Activated T-cell treated with anti-CD3 and anti-CD28 coated beads, Interleukin-2, amount 50 U/mL, for 4 hours (primary cell): ENCODE measurements at regions not wholly inside any gene's neighbourhood (a gene's known extent, or its start where the extent isn't known, plus 50 kb on each side); places are given as distances from the start of the nearest gene placed in this dataset.
"Not testable (repeated sequence)": the region's sequence is repeated elsewhere in the genome, so short reads cannot be mapped to it uniquely, and the experiment has no call there.

Experiments
- ATAC-seq, 2 donors: fragments of 200-7000 bp; cut with Tn5 transposase; one replicate each; pipeline ENCODE4 v1.10.0; 2021
- DNase-seq: peaks from one replicate; pipeline ENCODE4 v3.0.0-alpha.2; 2020
- H3K27me3 Mint-ChIP-seq: one replicate; pipeline ENCODE4 v1.8.0; 2021; ENCODE audit warnings: low read depth, mixed read lengths
- H3K36me3 Mint-ChIP-seq: one replicate; pipeline ENCODE4 v1.8.0; 2022; ENCODE audit warnings: mixed read lengths; ENCODE audit not compliant: insufficient read depth
- H3K4me1 Mint-ChIP-seq: one replicate; pipeline ENCODE4 v1.8.0; 2021; ENCODE audit warnings: low read depth, mixed read lengths
- H3K4me3 Mint-ChIP-seq: one replicate; pipeline ENCODE4 v1.8.0; 2021; ENCODE audit warnings: mild to moderate bottlenecking, moderate library complexity, mixed read lengths
- H3K9me3 Mint-ChIP-seq: one replicate; pipeline ENCODE4 v1.8.0; 2021; ENCODE audit warnings: mixed read lengths

DNA sequence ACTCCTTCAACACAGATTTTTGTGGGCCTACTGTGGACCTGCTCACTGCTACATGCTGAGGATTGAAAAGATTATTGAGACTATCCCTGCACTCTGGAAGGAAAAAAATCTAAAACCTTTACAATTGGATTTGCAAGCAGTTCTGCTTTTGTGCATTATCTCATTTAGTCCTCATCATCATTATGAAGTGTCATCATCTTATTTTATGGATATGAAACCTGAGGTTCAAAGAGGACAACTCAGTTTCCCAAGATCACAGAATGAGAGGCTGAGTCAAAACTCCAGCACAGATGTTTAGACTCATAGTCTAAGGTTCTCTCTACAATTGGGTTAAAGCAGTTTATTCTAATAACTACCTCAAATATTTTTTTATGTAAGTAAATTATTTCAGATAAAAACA lies 160.2 kb upstream of the MARCKS start:
- Mint-ChIP-seq H3K9me3 (no peaks in the 10 kb centered on the region), H3K27me3 (no peaks in the 10 kb centered on the region), H3K36me3 (no peaks in the 10 kb centered on the region), H3K4me3 (no peak overlapping the region), H3K4me1 (no peaks in the 10 kb centered on the region)
- no peak for DNase-seq
- ATAC-seq = no peak

DNA sequence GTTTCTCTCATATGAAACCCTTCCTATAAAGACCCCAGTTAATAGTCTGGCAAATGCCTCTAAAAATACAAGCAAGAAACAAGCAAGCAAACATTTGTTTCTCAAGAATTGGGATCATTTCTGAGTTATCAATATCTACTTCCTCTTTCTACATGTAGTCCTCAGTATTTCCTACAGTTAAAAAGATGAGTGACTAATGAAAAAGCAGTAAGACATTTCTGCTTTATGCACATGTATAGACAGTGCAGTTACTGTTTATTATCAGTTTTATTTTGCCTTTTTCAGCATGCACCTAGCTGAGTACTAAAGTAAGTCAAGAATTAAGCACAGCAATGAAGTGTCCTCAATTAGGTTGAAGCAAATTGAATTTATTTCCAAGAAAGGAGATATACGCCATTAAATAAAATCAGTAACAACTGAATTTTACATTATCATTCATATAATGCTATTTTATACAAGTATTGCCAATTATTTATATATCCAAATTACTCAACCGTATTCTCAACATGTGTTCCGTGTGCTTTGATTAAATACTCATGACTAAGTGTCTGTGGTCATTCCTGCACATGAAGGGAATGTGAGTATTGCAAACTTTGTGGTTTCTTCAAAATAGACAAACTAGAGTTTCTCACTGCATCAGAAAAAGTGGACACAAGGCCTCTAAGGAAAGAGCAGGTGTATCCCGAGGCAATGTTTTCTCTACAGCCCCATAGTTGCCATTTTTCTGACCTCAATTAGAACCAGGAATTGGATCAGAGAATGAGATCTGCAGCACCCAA lies 159.3 kb upstream of the MARCKS start:
- no peak for ATAC-seq
- no peak overlapping the region for H3K4me3 Mint-ChIP-seq
- no peaks in the 10 kb centered on the region for H3K36me3 Mint-ChIP-seq
- no peak for DNase-seq
- H3K4me1 Mint-ChIP-seq = no peaks in the 10 kb centered on the region
- no peaks in the 10 kb centered on the region for H3K27me3 Mint-ChIP-seq
- H3K9me3 Mint-ChIP-seq = no peaks in the 10 kb centered on the region

DNA sequence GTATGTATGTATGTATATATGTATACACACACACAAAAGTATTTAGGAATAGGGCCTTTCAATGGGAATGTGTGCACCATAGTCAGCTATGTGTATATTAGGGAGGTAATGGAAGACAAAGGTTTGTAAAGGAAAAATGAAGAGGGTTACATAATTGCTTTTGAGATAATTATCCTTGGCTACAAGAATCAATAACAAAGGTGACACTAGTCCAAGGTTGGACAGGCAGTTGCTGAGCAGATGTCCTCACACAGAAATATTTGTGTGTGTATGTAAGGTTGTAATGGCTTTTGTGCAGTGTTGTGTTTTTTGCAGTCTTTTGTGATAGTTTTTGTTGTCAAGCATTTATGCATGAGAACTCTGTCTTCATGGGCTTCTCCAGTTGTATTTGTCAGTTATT lies 157.9 kb upstream of the MARCKS start:
- Mint-ChIP-seq H3K9me3 (no peaks in the 10 kb centered on the region), H3K36me3 (no peaks in the 10 kb centered on the region), H3K27me3 (no peaks in the 10 kb centered on the region), H3K4me1 (no peaks in the 10 kb centered on the region), H3K4me3 (no peak overlapping the region)
- ATAC-seq (no peak), DNase-seq (no peak)

DNA sequence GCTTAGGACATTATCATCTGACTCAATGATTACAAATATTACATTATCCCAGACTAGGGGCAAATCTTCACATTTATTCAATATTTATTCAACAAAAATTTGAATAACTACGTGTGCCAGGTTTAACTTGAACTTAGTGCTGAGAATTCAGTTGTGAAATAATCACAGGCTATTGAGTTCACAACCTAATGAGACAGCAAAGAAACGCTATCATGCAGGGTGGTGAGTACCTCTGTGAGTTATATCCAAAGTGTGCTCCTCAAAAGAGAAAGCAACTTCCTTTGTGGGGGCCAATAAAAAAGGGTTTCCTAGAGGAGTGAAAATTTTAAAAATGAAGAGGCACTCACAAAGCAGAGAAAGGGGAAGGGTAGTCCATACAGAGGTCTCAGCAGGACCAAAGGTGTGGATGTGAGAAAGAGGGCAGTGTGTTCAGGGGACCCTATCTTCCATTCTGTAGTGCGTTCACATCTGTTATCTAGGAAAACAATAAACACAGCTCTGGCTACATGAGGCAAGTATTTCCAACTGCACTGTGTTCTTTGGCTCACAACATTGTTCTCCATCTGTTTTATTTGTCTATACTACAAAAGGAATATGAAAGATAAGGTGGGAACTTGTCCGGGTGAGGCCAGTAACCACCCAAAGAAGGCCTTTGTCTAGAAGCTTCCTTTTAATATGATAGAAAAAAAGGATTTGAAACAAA lies 155.4 kb upstream of the MARCKS start:
- Mint-ChIP-seq H3K4me1 (no peaks in the 10 kb centered on the region), H3K36me3 (no peaks in the 10 kb centered on the region), H3K9me3 (no peaks in the 10 kb centered on the region), H3K4me3 (no peak overlapping the region), H3K27me3 (no peaks in the 10 kb centered on the region)
- ATAC-seq (no peak), DNase-seq (no peak)

DNA sequence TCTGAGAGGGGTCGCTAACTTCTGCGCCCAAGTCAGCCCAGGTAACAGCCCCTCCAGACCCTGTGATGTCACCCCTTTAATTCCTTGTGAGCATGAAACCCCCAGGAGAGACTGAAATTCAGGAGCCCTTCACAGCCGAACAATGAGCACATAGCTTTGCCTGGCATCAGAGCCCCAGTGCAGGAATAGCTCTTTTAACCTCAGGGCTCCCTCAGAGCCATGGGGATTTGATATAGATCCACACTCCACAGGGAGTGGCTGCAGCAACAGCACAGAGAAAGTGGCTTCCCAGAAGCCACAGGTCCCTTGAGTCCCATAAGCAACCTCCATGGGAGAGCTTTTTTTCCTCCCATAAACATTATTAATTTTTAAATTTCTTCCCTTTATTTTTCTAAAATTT lies 150.0 kb upstream of the MARCKS start:
- no peaks in the 10 kb centered on the region for H3K4me1 Mint-ChIP-seq
- H3K4me3 Mint-ChIP-seq = no peak overlapping the region

DNA sequence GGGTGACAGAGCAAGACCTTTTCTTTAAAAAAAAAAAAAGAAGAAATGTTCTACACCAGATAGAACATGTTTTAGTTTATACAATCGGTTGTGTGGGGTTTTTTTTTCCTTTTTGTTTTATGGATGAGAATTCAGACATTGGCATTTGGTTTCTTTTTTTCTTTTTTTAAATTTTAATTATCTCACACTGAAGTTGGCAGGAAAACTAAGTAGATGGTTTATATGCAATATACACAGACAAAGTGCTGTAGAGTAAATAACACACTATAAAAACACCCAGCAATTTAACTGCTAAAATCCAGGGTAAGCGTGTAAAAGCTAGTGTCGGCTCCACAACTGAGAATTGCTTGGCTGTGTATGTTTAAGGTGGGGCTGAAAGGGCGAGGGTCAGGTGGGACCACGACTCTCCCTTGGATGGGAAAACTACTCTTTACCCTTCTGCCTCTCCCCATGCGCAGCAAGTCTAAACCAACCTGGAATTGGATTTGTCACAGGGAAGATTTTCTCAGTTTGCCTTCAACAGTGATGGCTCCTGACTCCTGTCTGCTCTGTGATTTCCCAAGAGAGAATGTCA lies 147.1 kb upstream of the MARCKS start:
- Mint-ChIP-seq H3K9me3 (no peaks in the 10 kb centered on the region), H3K36me3 (no peaks in the 10 kb centered on the region), H3K4me1 (no peaks in the 10 kb centered on the region), H3K4me3 (no peak overlapping the region), H3K27me3 (no peaks in the 10 kb centered on the region)
- no peak for ATAC-seq
- DNase-seq = no peak

More for the DNA sequence above, 150.0 kb upstream of the MARCKS start:
- Mint-ChIP-seq H3K27me3 (no peaks in the 10 kb centered on the region), H3K36me3 (no peaks in the 10 kb centered on the region), H3K9me3 (no peaks in the 10 kb centered on the region)
- no peak for ATAC-seq
- no peak for DNase-seq

DNA sequence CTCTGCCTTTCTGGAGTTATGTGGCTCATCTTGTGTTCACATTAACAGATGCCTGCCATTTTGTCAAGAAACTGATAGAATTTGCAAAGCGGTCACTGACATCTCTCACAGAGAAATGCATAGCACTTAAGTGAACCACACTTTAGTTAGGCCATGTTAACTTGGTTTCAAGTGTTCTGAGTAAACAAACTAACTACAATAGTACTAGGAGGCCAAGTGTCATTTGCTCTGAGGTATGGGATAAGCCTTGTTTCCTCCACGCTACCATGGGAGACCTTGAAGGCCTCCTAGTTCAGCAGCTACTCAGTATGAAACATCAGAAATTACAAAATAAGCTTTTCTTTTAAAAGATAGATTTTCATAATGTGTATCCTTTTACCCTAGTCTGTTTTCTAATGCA lies 143.5 kb upstream of the MARCKS start:
- no peak for ATAC-seq
- no peaks in the 10 kb centered on the region for H3K4me1 Mint-ChIP-seq
- no peaks in the 10 kb centered on the region for H3K9me3 Mint-ChIP-seq
- no peak for DNase-seq
- H3K4me3 Mint-ChIP-seq = no peak overlapping the region
- H3K27me3 Mint-ChIP-seq = no peaks in the 10 kb centered on the region
- no peaks in the 10 kb centered on the region for H3K36me3 Mint-ChIP-seq

DNA sequence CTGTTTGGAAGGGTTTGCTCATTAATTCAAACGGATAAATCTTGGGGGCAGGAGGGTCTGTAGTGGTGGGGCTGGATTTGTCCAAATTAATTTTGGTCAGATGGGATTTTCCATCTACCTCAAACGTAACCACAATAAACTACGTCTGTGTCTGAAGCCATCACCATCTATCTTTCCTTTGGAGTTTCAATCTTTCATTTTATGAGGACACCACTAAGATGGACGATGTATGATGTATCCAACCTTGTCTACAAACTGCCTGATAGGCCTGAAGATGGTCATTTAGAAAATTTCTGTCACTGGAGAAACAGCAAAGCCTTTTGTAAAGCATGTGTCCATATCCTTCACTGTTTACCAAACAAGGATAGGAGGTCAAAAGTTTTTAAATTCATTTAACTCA lies 138.6 kb upstream of the MARCKS start:
- H3K9me3 Mint-ChIP-seq = no peaks in the 10 kb centered on the region
- H3K4me1 Mint-ChIP-seq = no peaks in the 10 kb centered on the region
- H3K4me3 Mint-ChIP-seq = no peak overlapping the region
- DNase-seq (no peak), ATAC-seq (no peak)
- no peaks in the 10 kb centered on the region for H3K36me3 Mint-ChIP-seq
- H3K27me3 Mint-ChIP-seq = no peaks in the 10 kb centered on the region

DNA sequence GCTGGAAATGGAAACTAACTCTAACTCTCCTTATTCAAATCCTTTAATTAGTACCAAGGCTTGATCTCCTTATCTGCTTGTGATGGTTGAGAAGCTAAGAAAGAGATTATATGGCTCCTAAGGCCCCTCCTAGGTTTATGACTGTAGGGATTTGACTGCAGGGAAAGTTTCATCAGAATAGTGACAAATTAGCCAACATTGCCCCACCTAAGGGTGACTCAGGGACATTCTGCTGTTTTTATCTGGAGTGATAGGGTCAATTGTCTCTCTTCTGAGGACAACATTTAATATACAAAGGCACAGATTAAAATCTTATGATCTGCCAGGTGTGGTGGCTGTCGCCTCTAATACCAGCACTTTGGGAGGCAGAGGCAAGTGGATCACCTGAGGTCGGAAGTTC lies 138.1 kb upstream of the MARCKS start:
- Mint-ChIP-seq H3K27me3 (no peaks in the 10 kb centered on the region), H3K9me3 (no peaks in the 10 kb centered on the region)

DNA sequence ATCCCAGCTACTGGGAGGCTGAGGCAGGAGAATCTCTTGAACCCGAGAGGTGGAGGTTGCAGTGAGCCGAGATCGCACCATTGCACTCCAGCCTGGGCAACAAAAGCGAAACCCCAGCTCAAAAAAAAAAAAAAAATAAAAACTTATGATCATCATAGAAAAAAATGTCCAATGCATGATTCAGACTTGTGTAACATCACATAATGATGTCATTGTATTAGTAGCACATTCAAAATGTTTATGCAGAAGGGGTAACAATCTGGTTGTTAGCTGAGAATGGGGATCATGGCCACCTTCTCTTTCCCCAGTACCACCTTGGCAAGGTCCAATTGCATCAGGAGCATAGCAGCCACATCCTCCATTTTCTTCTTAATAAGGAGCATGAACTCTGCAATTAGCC lies 137.6 kb upstream of the MARCKS start:
- ATAC-seq (no peak), DNase-seq (no peak)
- no peaks in the 10 kb centered on the region for H3K9me3 Mint-ChIP-seq
- H3K27me3 Mint-ChIP-seq = no peaks in the 10 kb centered on the region
- no peak overlapping the region for H3K4me3 Mint-ChIP-seq
- no peaks in the 10 kb centered on the region for H3K36me3 Mint-ChIP-seq
- H3K4me1 Mint-ChIP-seq = no peaks in the 10 kb centered on the region

More for the DNA sequence above, 138.1 kb upstream of the MARCKS start:
- Mint-ChIP-seq H3K4me3 (no peak overlapping the region), H3K36me3 (no peaks in the 10 kb centered on the region), H3K4me1 (no peaks in the 10 kb centered on the region)
- DNase-seq = no peak
- no peak for ATAC-seq

DNA sequence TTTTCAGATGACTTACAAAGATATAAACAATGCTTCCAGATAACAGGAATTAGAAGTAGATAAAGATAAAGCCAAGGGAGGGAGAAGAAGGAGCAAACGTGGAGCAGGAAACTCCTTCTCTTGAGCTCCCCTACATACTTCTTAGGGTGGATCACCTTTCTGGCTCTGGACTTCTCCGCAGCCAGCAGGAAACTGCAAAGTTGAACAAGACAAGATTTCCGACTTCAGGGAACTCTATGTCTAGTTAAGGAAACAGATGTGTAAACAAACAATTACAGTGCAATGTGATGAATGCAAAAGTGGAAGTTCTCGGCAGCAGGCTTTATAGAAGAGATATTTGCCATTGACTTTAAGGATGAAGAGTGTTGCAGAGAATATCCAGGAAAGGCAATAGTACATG lies 134.0 kb upstream of the MARCKS start:
- H3K27me3 Mint-ChIP-seq = no peaks in the 10 kb centered on the region
- no peaks in the 10 kb centered on the region for H3K9me3 Mint-ChIP-seq
- ATAC-seq = no peak
- no peak for DNase-seq
- no peaks in the 10 kb centered on the region for H3K4me1 Mint-ChIP-seq
- H3K4me3 Mint-ChIP-seq = no peak overlapping the region
- H3K36me3 Mint-ChIP-seq = no peaks in the 10 kb centered on the region

DNA sequence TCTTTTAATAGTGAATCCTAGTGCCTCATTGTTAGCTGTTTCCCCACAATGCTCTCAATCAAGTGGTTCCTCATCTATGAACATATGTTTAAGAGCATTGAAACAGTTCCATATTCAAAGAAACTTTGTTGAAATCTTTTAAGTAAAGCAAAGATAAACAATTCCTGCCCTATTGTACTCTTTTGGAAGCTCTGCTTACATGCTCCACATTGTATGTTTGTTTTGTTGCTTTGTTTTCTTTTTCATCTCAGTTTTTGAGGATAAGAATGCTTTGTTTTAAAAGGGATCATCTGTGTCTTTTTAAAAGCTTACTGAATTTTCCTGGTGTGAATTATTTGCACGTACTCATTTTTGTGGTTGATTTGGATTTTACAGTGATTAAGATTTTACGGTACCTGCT lies 132.2 kb upstream of the MARCKS start:
- DNase-seq, H3K36me3 Mint-ChIP-seq, H3K4me1 Mint-ChIP-seq, H3K27me3 Mint-ChIP-seq, ATAC-seq, H3K9me3 Mint-ChIP-seq, H3K4me3 Mint-ChIP-seq: not testable (repeated sequence)

DNA sequence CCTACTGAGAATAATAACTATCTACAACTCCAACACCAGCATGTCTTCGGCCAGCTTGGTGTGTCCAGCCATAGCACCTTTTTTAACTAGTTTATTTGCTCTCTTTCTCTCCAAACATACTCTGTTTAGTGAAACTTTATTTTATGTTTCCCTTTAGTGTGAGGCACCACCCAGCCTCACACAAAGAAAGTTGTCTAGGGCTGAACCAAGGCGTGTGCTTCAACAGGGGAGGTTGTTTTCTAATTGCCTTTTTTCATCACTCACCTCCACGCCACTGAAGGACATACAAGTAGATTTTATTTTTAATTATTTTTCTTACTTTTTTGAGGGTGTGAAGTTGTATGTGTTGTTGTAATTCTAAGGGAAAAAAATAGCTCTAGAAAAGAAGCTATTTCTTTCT lies 125.6 kb upstream of the MARCKS start:
- H3K9me3 Mint-ChIP-seq = no peaks in the 10 kb centered on the region

DNA sequence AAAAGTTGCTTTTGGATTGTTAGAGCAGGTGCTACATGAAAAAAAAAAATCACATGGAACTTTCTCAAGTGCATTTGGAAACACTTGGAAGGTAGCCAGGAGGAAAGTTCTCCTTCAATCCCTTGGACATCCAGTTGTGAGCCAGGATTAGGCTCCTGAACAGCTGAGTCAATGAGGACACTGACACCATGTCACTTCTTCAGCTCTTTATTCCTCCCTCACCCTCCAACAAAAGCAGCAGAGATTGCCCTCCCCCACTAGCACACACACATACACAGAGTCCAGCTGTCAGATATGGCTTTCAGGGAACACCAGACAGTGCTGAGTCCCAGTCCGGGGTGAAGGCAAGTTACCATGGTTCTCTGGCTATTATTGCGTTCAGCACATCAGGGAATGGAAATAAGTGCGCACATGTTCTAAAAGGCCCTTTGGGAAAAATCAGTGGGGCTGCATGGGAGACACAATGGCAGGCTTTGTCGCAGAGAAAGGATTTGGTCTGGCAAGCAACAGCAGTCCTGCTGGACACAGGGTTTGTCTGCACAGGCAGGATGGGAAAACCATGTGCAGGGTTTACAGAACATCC lies 124.7 kb upstream of the MARCKS start:
- no peaks in the 10 kb centered on the region for H3K27me3 Mint-ChIP-seq
- no peaks in the 10 kb centered on the region for H3K9me3 Mint-ChIP-seq
- H3K36me3 Mint-ChIP-seq = no peaks in the 10 kb centered on the region
- H3K4me1 Mint-ChIP-seq = peaks cover 2% of the 10 kb centered on the region
- H3K4me3 Mint-ChIP-seq = no peak overlapping the region
- no peak for DNase-seq
- ATAC-seq = no peak

More for the DNA sequence above, 125.6 kb upstream of the MARCKS start:
- Mint-ChIP-seq H3K4me3 (no peak overlapping the region), H3K36me3 (no peaks in the 10 kb centered on the region), H3K27me3 (no peaks in the 10 kb centered on the region), H3K4me1 (peaks cover 2% of the 10 kb centered on the region)
- ATAC-seq (no peak), DNase-seq (no peak)

DNA sequence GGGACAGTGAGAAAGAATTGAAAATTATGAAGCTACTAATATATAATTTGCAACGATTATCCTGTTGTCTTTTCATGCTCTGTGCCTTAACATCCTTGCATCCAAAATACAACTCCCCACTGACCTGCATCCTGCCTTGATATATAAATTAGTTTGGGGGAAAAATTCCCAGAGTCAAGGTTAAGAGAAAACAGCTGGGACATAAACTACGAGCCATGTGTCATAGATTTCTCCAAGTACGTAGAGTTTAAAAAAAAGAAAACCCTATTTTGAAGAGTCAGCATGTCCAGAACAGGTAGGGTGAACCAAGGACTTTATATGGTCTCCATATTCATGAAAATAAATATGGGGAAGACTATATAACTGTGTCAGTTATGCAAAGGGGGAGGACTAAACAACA lies 123.8 kb upstream of the MARCKS start:
- no peak for ATAC-seq
- Mint-ChIP-seq H3K36me3 (no peaks in the 10 kb centered on the region), H3K9me3 (no peaks in the 10 kb centered on the region), H3K4me1 (peaks cover 2% of the 10 kb centered on the region), H3K4me3 (no peak overlapping the region), H3K27me3 (no peaks in the 10 kb centered on the region)
- no peak for DNase-seq
